Endodermal cell (in vitro differentiated cells): ENCODE measurements at regions not wholly inside any gene's neighbourhood (a gene's known extent, or its start where the extent isn't known, plus 50 kb on each side); places are given as distances from the start of the nearest gene placed in this dataset.

ENCODE experiments used
- DNase-seq: peaks from one replicate; pipeline ENCODE4 v3.0.0-alpha.2; 2017
- H3K27ac ChIP-seq: 2 replicates; pipeline ENCODE4 v1.5.1; 2013; ENCODE audit warnings: mild to moderate bottlenecking, low read depth, low read length, moderate library complexity
- H3K27me3 ChIP-seq: 2 replicates; pipeline ENCODE4 v1.6.1; 2013; ENCODE audit warnings: mild to moderate bottlenecking, low read length, moderate library complexity; ENCODE audit not compliant: insufficient read depth, control insufficient read depth, poor library complexity, severe bottlenecking
- H3K36me3 ChIP-seq: 2 replicates; pipeline ENCODE4 v1.7.0; 2013; ENCODE audit warnings: mild to moderate bottlenecking, low read length, moderate library complexity; ENCODE audit not compliant: control insufficient read depth, insufficient read depth
- H3K4me1 ChIP-seq: one replicate; pipeline ENCODE4 v1.7.0; 2013; ENCODE audit warnings: low read length; ENCODE audit not compliant: control insufficient read depth, insufficient read depth
- H3K4me3 ChIP-seq: 2 replicates; pipeline ENCODE4 v1.5.1; 2013; ENCODE audit warnings: mild to moderate bottlenecking, low read length, moderate library complexity
- H3K9ac ChIP-seq: 2 replicates; pipeline ENCODE4 v1.6.1; 2013; ENCODE audit warnings: mild to moderate bottlenecking, low read length, moderate library complexity; ENCODE audit not compliant: poor library complexity, severe bottlenecking; ENCODE audit errors: extremely low read depth
- H3K9me3 ChIP-seq: 2 replicates; pipeline ENCODE4 v1.6.1; 2013; ENCODE audit warnings: mild to moderate bottlenecking, low read length, moderate library complexity; ENCODE audit not compliant: control insufficient read depth
- H3K27ac Mint-ChIP-seq: 2 replicates; pipeline ENCODE4 v1.8.0; 2020; ENCODE audit warnings: mixed read lengths
- H3K27me3 Mint-ChIP-seq: 2 replicates; pipeline ENCODE4 v1.8.0; 2021; ENCODE audit warnings: mild to moderate bottlenecking, mixed read lengths; ENCODE audit not compliant: insufficient read depth
- H3K36me3 Mint-ChIP-seq: 2 replicates; pipeline ENCODE4 v1.8.0; 2020; ENCODE audit warnings: low read depth, mixed read lengths
- H3K4me1 Mint-ChIP-seq: 2 replicates; pipeline ENCODE4 v1.8.0; 2020; ENCODE audit warnings: mixed read lengths
- H3K4me3 Mint-ChIP-seq: 2 replicates; pipeline ENCODE4 v1.8.0; 2020; ENCODE audit warnings: mild to moderate bottlenecking, moderate library complexity, mixed read lengths
- H3K9me3 Mint-ChIP-seq: 2 replicates; pipeline ENCODE4 v1.8.0; 2020; ENCODE audit warnings: mild to moderate bottlenecking, mixed read lengths
- WGBS, 2 experiments: methylation state at CpG; one replicate each; pipeline versions ENCODE4 v1.1.5 to v1.1.7; 2013; ENCODE audit warnings: missing lambda C conversion rate in 2 of 2, mixed read lengths in 1 of 2; ENCODE audit not compliant: insufficient coverage in 1 of 2, insufficient read length in 1 of 2; 5-methylcytosine and 5-hydroxymethylcytosine counted together
- TF ChIP-seq, protein P1 (sequence below): fragments of 200-600 bp; sonication (generic); conservative IDR thresholded peaks from 2 replicates; pipeline ENCODE4 v1.5.0; 2021; ENCODE audit warnings: antibody characterized with exemption, mild to moderate bottlenecking

DNA sequence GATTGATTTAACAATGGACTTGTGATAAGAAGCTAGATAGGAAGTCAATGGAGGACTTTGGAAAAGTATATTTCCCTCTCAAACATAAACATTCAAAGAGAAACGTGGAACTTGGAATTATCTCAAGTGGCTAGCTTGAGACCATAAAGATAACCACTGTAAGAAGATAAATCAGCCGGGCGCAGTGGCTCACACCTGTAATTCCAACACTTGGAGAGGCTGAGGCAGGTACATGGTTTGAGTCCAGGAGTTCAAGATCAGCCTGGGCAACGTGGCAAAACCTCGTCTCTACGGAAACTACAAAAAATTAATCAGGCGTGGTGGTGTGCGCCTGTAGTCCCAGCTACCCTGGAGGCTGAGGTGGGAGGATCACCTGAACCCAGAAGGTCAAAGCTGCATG, 405.9 kb upstream of the ACVR2A start:
- Mint-ChIP-seq H3K36me3 (no peaks in the 10 kb centered on the region), H3K9me3 (no peaks in the 10 kb centered on the region), H3K27ac (no peak overlapping the region), H3K27me3 (peaks cover 3% of the 10 kb centered on the region), H3K4me3 (no peak overlapping the region), H3K4me1 (peaks cover 35% of the 10 kb centered on the region)
- Histone ChIP-seq H3K9ac (no peak overlapping the region), H3K27me3 (no peaks in the 10 kb centered on the region), H3K36me3 (no peaks in the 10 kb centered on the region), H3K4me3 (no peak overlapping the region), H3K9me3 (peaks cover 3% of the 10 kb centered on the region), H3K27ac (no peak overlapping the region), H3K4me1 (peaks cover 14% of the 10 kb centered on the region)
- DNase-seq: no peak
- TF ChIP-seq, protein P1, sequence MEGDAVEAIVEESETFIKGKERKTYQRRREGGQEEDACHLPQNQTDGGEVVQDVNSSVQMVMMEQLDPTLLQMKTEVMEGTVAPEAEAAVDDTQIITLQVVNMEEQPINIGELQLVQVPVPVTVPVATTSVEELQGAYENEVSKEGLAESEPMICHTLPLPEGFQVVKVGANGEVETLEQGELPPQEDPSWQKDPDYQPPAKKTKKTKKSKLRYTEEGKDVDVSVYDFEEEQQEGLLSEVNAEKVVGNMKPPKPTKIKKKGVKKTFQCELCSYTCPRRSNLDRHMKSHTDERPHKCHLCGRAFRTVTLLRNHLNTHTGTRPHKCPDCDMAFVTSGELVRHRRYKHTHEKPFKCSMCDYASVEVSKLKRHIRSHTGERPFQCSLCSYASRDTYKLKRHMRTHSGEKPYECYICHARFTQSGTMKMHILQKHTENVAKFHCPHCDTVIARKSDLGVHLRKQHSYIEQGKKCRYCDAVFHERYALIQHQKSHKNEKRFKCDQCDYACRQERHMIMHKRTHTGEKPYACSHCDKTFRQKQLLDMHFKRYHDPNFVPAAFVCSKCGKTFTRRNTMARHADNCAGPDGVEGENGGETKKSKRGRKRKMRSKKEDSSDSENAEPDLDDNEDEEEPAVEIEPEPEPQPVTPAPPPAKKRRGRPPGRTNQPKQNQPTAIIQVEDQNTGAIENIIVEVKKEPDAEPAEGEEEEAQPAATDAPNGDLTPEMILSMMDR: no peak
- 80 to 85% methylated on average over 8 of the region's 8 CpGs for WGBS, 2 experiments

DNA sequence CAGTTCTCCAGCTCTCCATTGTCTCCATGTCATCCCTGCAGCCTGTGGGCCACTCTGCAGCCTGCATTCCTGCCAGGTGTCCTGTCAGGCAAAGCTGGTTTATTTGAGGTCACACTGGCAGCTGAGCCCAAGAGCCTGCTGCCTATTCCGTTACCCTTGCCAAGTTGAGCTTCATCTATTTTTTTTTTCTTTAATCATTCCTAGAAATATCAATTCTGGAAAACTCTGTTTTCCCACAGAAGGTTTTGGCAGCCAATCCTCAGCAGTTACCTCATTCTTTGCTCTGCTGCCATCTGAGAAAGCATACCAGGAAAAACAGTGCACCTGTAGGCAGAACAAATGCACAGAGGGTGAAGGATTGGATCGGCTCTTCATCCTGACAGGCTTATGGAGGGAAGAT, 411.0 kb upstream of the ACVR2A start:
- H3K27ac Mint-ChIP-seq: no peak overlapping the region
- H3K4me1 Mint-ChIP-seq: peaks cover 30% of the 10 kb centered on the region
- Histone ChIP-seq H3K27me3 (no peaks in the 10 kb centered on the region), H3K9ac (no peak overlapping the region), H3K27ac (no peak overlapping the region), H3K9me3 (peaks cover 3% of the 10 kb centered on the region), H3K36me3 (no peaks in the 10 kb centered on the region), H3K4me1 (peaks cover 13% of the 10 kb centered on the region), H3K4me3 (no peak overlapping the region)
- H3K4me3 Mint-ChIP-seq: no peak overlapping the region
- H3K9me3 Mint-ChIP-seq: no peaks in the 10 kb centered on the region
- H3K27me3 Mint-ChIP-seq: peaks cover 11% of the 10 kb centered on the region
- TF ChIP-seq, protein P1: no peak
- WGBS, 2 experiments: 92 to 100% methylated on average over 2 of the region's 2 CpGs
- no peak for DNase-seq
- no peaks in the 10 kb centered on the region for H3K36me3 Mint-ChIP-seq

DNA sequence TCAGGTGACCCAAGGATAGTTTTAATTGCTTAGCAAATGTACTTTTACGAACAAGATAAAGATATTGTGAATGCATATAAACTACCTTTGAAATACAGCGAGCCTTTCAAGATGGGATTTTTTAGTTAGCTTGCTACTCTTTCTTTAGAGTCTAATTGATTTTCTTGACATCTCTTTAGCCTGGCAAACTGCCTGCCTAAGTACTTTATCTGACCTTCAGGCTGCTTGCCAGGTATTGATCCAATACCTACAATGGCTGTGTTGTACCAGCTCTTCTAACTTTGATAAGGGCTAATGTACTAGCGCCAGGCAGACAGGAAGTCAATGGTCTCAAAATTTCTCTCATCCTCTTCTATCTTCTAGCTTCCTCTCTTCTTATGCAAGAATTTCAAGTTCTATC, 414.4 kb upstream of the ACVR2A start:
- no peak for DNase-seq
- Mint-ChIP-seq H3K36me3 (no peaks in the 10 kb centered on the region), H3K27ac (no peak overlapping the region), H3K4me1 (peaks cover 35% of the 10 kb centered on the region), H3K9me3 (no peaks in the 10 kb centered on the region), H3K27me3 (peaks cover 11% of the 10 kb centered on the region), H3K4me3 (no peak overlapping the region)
- Histone ChIP-seq H3K4me1 (peaks cover 9% of the 10 kb centered on the region), H3K27me3 (no peaks in the 10 kb centered on the region), H3K4me3 (no peak overlapping the region), H3K27ac (no peak overlapping the region), H3K36me3 (no peaks in the 10 kb centered on the region), H3K9me3 (no peaks in the 10 kb centered on the region), H3K9ac (no peak overlapping the region)
- 91 to 92% methylated on average over 2 to 3 of the region's 3 CpGs for whole genome bisulfite sequencing, 2 experiments
- TF ChIP-seq, protein P1: no peak
